ENCODE measurements at regions not wholly inside any gene's neighbourhood (a gene's known extent, or its start where the extent isn't known, plus 50 kb on each side); places are given as distances from the start of the nearest gene placed in this dataset.
A peak's percentile ranks its signal among the peaks of the same experiment; 100 is the strongest.

DNA sequence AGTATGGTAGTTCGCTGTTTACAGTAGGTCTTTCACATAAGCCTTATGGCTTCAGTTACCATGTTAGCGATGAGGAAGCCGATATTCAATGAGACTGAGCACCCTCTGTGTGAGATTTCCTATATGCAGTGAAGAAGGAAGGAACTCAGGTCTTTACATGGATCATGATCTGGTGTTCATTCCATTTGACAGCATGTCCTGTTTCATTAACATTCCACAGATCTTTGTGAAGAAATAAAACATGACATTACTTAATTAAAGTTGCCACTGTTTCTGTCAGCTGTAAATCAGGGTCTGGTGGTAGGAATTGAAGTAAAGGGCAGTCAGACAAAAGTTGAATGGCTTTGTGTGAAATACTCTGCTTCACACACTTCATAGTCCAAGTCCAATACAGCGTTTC, 768.6 kb downstream of the ZPLD1 start:
- Histone ChIP-seq H3K4me3 (ENCODE audit: low read length) (no peak overlapping the region), H3K27ac (ENCODE audit: low read length) (no peak overlapping the region), H3K27me3 (ENCODE audit: control insufficient read depth, insufficient read depth, low read length) (no peaks in the 10 kb centered on the region), H3K36me3 (ENCODE audit: control insufficient read depth, insufficient read depth, low read length) (no peaks in the 10 kb centered on the region), H3K9me3 (ENCODE audit: control insufficient read depth, insufficient read depth, low read length) (no peaks in the 10 kb centered on the region), H3K4me1 (ENCODE audit: control insufficient read depth, insufficient read depth, low read length) (no peaks in the 10 kb centered on the region)
- Mint-ChIP-seq H3K27ac (no peak overlapping the region), H3K36me3 (no peaks in the 10 kb centered on the region), H3K27me3 (ENCODE audit: low read depth in 2 of 2) (no peaks in the 10 kb centered on the region), H3K9me3 (peaks cover 2 to 3% of the 10 kb centered on the region in 2 donors), H3K4me1 (no peaks in the 10 kb centered on the region), H3K4me3 (no peak overlapping the region)
- 88% methylated on average over 4 of the region's 4 CpGs for WGBS (ENCODE audit: insufficient coverage)
- TF ChIP-seq, protein P1, sequence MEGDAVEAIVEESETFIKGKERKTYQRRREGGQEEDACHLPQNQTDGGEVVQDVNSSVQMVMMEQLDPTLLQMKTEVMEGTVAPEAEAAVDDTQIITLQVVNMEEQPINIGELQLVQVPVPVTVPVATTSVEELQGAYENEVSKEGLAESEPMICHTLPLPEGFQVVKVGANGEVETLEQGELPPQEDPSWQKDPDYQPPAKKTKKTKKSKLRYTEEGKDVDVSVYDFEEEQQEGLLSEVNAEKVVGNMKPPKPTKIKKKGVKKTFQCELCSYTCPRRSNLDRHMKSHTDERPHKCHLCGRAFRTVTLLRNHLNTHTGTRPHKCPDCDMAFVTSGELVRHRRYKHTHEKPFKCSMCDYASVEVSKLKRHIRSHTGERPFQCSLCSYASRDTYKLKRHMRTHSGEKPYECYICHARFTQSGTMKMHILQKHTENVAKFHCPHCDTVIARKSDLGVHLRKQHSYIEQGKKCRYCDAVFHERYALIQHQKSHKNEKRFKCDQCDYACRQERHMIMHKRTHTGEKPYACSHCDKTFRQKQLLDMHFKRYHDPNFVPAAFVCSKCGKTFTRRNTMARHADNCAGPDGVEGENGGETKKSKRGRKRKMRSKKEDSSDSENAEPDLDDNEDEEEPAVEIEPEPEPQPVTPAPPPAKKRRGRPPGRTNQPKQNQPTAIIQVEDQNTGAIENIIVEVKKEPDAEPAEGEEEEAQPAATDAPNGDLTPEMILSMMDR (IDR thresholded peaks at IDR 0.05), result no peak
- DNase-seq (no peak), ATAC-seq (no peak)
- intact Hi-C loops (cut with micrococcal nuclease), result no loop called here

DNA sequence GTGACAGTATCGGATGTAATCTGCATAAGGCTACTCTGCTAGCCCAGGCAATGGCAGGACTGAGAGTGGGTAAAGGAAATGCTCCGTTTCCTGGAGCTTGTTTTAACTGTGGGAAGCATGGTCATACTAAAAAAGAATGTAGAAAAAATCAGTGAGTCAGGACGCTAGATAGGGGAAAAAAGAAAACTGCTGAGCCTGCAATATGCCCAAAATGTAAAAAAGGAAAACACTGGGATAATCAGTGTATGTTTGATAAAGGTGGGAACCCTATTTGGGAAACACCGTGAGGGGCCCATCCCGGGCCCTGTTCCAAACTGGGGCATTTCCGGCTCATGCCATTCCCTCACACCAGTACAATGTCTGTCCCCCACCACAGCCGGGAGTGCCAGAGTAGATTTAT, 775.8 kb downstream of the ZPLD1 start:
- ATAC-seq, result no peak
- no peaks in the 10 kb centered on the region for H3K9me3 ChIP-seq (ENCODE audit: control insufficient read depth, insufficient read depth, low read length)
- Mint-ChIP-seq H3K27ac (no peak overlapping the region), H3K27me3 (ENCODE audit: low read depth in 2 of 2) (no peaks in the 10 kb centered on the region), H3K9me3 (peaks cover 6 to 7% of the 10 kb centered on the region in 2 donors), H3K36me3 (peaks cover 6% of the 10 kb centered on the region), H3K4me3 (no peak overlapping the region), H3K4me1 (no peaks in the 10 kb centered on the region)
- no peaks in the 10 kb centered on the region for H3K27me3 ChIP-seq (ENCODE audit: control insufficient read depth, insufficient read depth, low read length)
- no peaks in the 10 kb centered on the region for H3K4me1 ChIP-seq (ENCODE audit: control insufficient read depth, insufficient read depth, low read length)
- 33% methylated on average over 7 of the region's 7 CpGs for WGBS (ENCODE audit: insufficient coverage)
- intact Hi-C loops (cut with micrococcal nuclease), result no loop called here
- no peak for DNase-seq
- no peak overlapping the region for H3K27ac ChIP-seq (ENCODE audit: low read length)
- H3K36me3 ChIP-seq (ENCODE audit: control insufficient read depth, insufficient read depth, low read length), result no peaks in the 10 kb centered on the region
- no peak overlapping the region for H3K4me3 ChIP-seq (ENCODE audit: low read length)
- TF ChIP-seq, protein P1 (IDR thresholded peaks at IDR 0.05), result no peak

DNA sequence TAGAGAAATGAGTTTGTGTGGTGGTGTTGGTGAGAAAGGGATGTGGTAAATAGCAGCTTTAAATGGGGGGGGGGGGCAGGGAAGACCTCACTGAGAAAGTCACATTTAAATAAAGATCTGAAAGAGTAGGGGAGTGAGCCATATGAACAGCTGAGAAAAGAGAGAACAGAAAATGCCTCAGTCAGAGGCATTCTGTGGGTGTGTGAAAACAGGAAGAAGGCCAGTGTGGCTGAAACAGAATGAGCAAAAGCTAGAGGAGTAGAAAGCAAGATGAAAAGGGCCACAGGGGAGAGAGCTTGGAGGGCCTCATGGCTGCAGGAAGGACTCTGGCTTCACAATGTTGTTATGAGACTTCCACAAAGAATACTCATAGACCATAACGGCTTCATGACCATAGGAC, 783.3 kb downstream of the ZPLD1 start:
- Histone ChIP-seq H3K36me3 (ENCODE audit: control insufficient read depth, insufficient read depth, low read length) (no peaks in the 10 kb centered on the region), H3K4me1 (ENCODE audit: control insufficient read depth, insufficient read depth, low read length) (no peaks in the 10 kb centered on the region), H3K4me3 (ENCODE audit: low read length) (no peak overlapping the region), H3K9me3 (ENCODE audit: control insufficient read depth, insufficient read depth, low read length) (no peaks in the 10 kb centered on the region), H3K27ac (ENCODE audit: low read length) (no peak overlapping the region), H3K27me3 (ENCODE audit: control insufficient read depth, insufficient read depth, low read length) (no peaks in the 10 kb centered on the region)
- Mint-ChIP-seq H3K36me3 (peaks cover 6% of the 10 kb centered on the region), H3K27me3 (ENCODE audit: low read depth in 2 of 2) (no peaks in the 10 kb centered on the region), H3K27ac (peak overlapping the region in 1 of 2 donors; percentile 15), H3K4me1 (peaks cover 0 to 6% of the 10 kb centered on the region in 2 donors), H3K4me3 (no peak overlapping the region), H3K9me3 (peaks cover 6 to 9% of the 10 kb centered on the region in 2 donors)
- intact Hi-C loops (cut with micrococcal nuclease), result no loop called here
- no peak for ATAC-seq
- DNase-seq, result no peak
- TF ChIP-seq, protein P1 (IDR thresholded peaks at IDR 0.05), result no peak
- WGBS (ENCODE audit: insufficient coverage), result no CpG with 5 or more reads among the region's 1 CpG

DNA sequence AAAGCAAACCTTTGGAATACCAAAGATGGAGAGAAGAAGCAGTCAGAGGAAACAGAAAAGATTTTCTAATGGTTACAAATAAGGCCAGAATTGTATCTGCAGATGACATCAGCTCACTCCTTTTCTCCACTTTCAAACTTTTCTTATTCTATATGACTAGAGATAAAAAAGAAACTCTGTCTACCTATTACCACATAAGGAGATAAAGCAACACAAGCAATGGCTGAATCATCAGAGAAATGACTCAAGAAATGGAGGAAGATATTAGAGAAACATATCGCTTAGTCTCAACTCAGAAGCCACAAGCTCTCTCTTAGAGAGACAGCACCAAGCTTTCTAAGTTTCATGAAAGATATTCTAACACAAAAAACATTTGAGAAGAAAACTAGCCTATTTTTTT, 784.0 kb downstream of the ZPLD1 start:
- no peak overlapping the region for H3K4me3 Mint-ChIP-seq

More for the DNA sequence above, 784.0 kb downstream of the ZPLD1 start:
- Histone ChIP-seq H3K4me3 (ENCODE audit: low read length) (no peak overlapping the region), H3K27ac (ENCODE audit: low read length) (no peak overlapping the region), H3K4me1 (ENCODE audit: control insufficient read depth, insufficient read depth, low read length) (no peaks in the 10 kb centered on the region), H3K9me3 (ENCODE audit: control insufficient read depth, insufficient read depth, low read length) (no peaks in the 10 kb centered on the region), H3K27me3 (ENCODE audit: control insufficient read depth, insufficient read depth, low read length) (no peaks in the 10 kb centered on the region), H3K36me3 (ENCODE audit: control insufficient read depth, insufficient read depth, low read length) (no peaks in the 10 kb centered on the region)
- Mint-ChIP-seq H3K9me3 (peaks cover 6 to 9% of the 10 kb centered on the region in 2 donors), H3K4me1 (peaks cover 0 to 6% of the 10 kb centered on the region in 2 donors), H3K27ac (no peak overlapping the region), H3K36me3 (peaks cover 6% of the 10 kb centered on the region), H3K27me3 (ENCODE audit: low read depth in 2 of 2) (no peaks in the 10 kb centered on the region)
- intact Hi-C loops (cut with micrococcal nuclease), result no loop called here
- TF ChIP-seq, protein P1 (IDR thresholded peaks at IDR 0.05), result no peak
- no peak for DNase-seq
- 100% methylated on average over 1 of the region's 1 CpG for WGBS (ENCODE audit: insufficient coverage)
- ATAC-seq, result no peak
